Spleen (tissue), 7 donors: ENCODE measurements at regions not wholly inside any gene's neighbourhood (a gene's known extent, or its start where the extent isn't known, plus 50 kb on each side); places are given as distances from the start of the nearest gene placed in this dataset.

Source experiments
- CTCF ChIP-seq, 11 experiments: fragments of 200-600 bp in 7 of 11; fragments of 450-650 bp in 4 of 11; sonication (generic) in 4 of 11; IDR thresholded peaks in 8 of 11; conservative IDR thresholded peaks in 3 of 11; 1 replicate in 7 of 11; 2 replicates in 4 of 11; pipeline versions ENCODE4 v1.4.0 to v1.8.0; 2016 to 2021; ENCODE audit warnings: antibody characterized with exemption in 11 of 11, inconsistent platforms in 4 of 11, mild to moderate bottlenecking in 1 of 11
- POLR2A ChIP-seq, 3 donors: fragments of 450-650 bp; IDR thresholded peaks; one replicate each; pipeline ENCODE4 v1.5.1; 2017; ENCODE audit warnings: antibody characterized with exemption in 3 of 3, mild to moderate bottlenecking in 1 of 3
- donor health status: DM: no; HTN: no; CAD: no; lungs with moderate emphysema.
- donor health status: DM: no; HTN: no; CAD: no.
- donor health status: DM: no; HTN: no; CAD: no.

GRCh38 chr2:13481201-13481600, 764.5 kb downstream of the TRIB2 start:
- no peak for TF ChIP-seq CTCF (IDR thresholded peaks at IDR 0.05 in 8 of 11, conservative IDR thresholded peaks at IDR 0.05 in 3 of 11)
- TF ChIP-seq POLR2A (IDR thresholded peaks at IDR 0.05), result no peak
